ENCODE measurements at regions not wholly inside any gene's neighbourhood (a gene's known extent, or its start where the extent isn't known, plus 50 kb on each side); places are given as distances from the start of the nearest gene placed in this dataset.

DNA sequence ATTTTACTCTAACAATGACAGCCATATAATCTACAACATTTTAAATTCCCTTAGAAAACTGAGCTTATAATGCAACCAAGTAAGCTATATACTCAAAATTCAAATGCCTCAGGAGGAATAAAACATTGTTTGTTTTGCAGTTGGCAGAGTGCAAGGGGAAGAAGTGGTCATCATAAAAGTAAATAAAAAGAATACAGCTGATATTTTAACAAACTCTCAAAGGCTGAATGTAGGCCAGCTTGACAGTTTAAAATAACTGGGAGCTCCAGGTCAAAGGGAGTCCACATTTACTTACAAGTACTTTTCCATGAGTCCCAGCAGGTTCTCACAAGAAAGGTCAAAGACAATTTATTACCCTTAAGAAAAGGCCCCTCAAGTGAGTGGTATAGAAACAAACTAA, 589.8 kb downstream of the BCKDHB start:
- peaks cover 5% of the 10 kb centered on the region for H3K9me3 Mint-ChIP-seq (ENCODE audit: unreplicated experiment)
- H3K27ac Mint-ChIP-seq (ENCODE audit: unreplicated experiment) = no peak overlapping the region
- H3K4me1 Mint-ChIP-seq (ENCODE audit: unreplicated experiment) = no peaks in the 10 kb centered on the region
- DNase-seq (ENCODE audit: extremely low spot score, unreplicated experiment) = no peak
- no peak overlapping the region for H3K4me3 Mint-ChIP-seq (ENCODE audit: unreplicated experiment)
- TF ChIP-seq, protein P1, sequence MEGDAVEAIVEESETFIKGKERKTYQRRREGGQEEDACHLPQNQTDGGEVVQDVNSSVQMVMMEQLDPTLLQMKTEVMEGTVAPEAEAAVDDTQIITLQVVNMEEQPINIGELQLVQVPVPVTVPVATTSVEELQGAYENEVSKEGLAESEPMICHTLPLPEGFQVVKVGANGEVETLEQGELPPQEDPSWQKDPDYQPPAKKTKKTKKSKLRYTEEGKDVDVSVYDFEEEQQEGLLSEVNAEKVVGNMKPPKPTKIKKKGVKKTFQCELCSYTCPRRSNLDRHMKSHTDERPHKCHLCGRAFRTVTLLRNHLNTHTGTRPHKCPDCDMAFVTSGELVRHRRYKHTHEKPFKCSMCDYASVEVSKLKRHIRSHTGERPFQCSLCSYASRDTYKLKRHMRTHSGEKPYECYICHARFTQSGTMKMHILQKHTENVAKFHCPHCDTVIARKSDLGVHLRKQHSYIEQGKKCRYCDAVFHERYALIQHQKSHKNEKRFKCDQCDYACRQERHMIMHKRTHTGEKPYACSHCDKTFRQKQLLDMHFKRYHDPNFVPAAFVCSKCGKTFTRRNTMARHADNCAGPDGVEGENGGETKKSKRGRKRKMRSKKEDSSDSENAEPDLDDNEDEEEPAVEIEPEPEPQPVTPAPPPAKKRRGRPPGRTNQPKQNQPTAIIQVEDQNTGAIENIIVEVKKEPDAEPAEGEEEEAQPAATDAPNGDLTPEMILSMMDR (IDR thresholded peaks at IDR 0.05) = no peak
- no peaks in the 10 kb centered on the region for H3K36me3 Mint-ChIP-seq (ENCODE audit: unreplicated experiment)
- H3K27me3 Mint-ChIP-seq (ENCODE audit: unreplicated experiment) = peaks cover 2% of the 10 kb centered on the region

- no peaks in the 10 kb centered on the region for H3K36me3 Mint-ChIP-seq (ENCODE audit: unreplicated experiment)
- DNase-seq (ENCODE audit: extremely low spot score, unreplicated experiment) = no peak
- TF ChIP-seq, protein P1 (IDR thresholded peaks at IDR 0.05) = no peak
- no peak overlapping the region for H3K27ac Mint-ChIP-seq (ENCODE audit: unreplicated experiment)
- H3K4me3 Mint-ChIP-seq (ENCODE audit: unreplicated experiment) = no peak overlapping the region
- peaks cover 6% of the 10 kb centered on the region for H3K27me3 Mint-ChIP-seq (ENCODE audit: unreplicated experiment)
- H3K9me3 Mint-ChIP-seq (ENCODE audit: unreplicated experiment) = peaks cover 9% of the 10 kb centered on the region
- H3K4me1 Mint-ChIP-seq (ENCODE audit: unreplicated experiment) = no peaks in the 10 kb centered on the region
Measured at GRCh38 chr6:80690551-80691131, 584.2 kb downstream of the BCKDHB start.

GRCh38 chr6:80689716-80690395, 583.4 kb downstream of the BCKDHB start:
- DNase-seq (ENCODE audit: extremely low spot score, unreplicated experiment) = no peak
- no peak overlapping the region for H3K4me3 Mint-ChIP-seq (ENCODE audit: unreplicated experiment)
- H3K27ac Mint-ChIP-seq (ENCODE audit: unreplicated experiment) = no peak overlapping the region
- TF ChIP-seq, protein P1 (IDR thresholded peaks at IDR 0.05) = no peak
- no peaks in the 10 kb centered on the region for H3K36me3 Mint-ChIP-seq (ENCODE audit: unreplicated experiment)
- H3K9me3 Mint-ChIP-seq (ENCODE audit: unreplicated experiment) = peaks cover 9% of the 10 kb centered on the region
- no peaks in the 10 kb centered on the region for H3K4me1 Mint-ChIP-seq (ENCODE audit: unreplicated experiment)
- peaks cover 6% of the 10 kb centered on the region for H3K27me3 Mint-ChIP-seq (ENCODE audit: unreplicated experiment)

GRCh38 chr6:80679992-80680391, 573.5 kb downstream of the BCKDHB start:
- TF ChIP-seq, protein P1 (IDR thresholded peaks at IDR 0.05) = no peak
- H3K4me3 Mint-ChIP-seq (ENCODE audit: unreplicated experiment) = no peak overlapping the region
- H3K9me3 Mint-ChIP-seq (ENCODE audit: unreplicated experiment) = peaks cover 10% of the 10 kb centered on the region
- H3K27ac Mint-ChIP-seq (ENCODE audit: unreplicated experiment) = no peak overlapping the region
- peaks cover 4% of the 10 kb centered on the region for H3K27me3 Mint-ChIP-seq (ENCODE audit: unreplicated experiment)
- H3K36me3 Mint-ChIP-seq (ENCODE audit: unreplicated experiment) = no peaks in the 10 kb centered on the region
- no peak for DNase-seq (ENCODE audit: extremely low spot score, unreplicated experiment)
- no peaks in the 10 kb centered on the region for H3K4me1 Mint-ChIP-seq (ENCODE audit: unreplicated experiment)

DNA sequence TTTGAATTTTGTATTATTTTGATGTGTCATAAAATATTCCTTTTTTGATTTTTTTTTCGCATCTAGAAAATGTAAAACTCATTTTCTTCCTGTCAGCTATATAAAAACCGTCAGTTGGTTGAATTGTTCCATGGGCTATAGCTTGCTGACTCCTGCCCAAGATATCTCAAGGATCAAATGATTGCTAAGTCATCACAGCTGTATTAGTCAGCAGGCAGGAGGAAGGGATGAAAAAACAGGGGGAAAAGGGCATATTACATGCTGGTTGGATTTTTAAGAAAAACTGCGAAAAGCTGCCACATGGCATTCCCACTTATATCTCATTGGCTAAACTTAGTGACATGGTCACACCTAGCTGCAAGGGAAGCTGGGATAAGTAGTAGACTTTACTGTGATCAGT, 569.9 kb downstream of the BCKDHB start:
- TF ChIP-seq, protein P1 (IDR thresholded peaks at IDR 0.05) = no peak
- Mint-ChIP-seq H3K36me3 (ENCODE audit: unreplicated experiment) (no peaks in the 10 kb centered on the region), H3K4me3 (ENCODE audit: unreplicated experiment) (no peak overlapping the region), H3K27me3 (ENCODE audit: unreplicated experiment) (peaks cover 5% of the 10 kb centered on the region), H3K4me1 (ENCODE audit: unreplicated experiment) (no peaks in the 10 kb centered on the region), H3K9me3 (ENCODE audit: unreplicated experiment) (peaks cover 10% of the 10 kb centered on the region), H3K27ac (ENCODE audit: unreplicated experiment) (no peak overlapping the region)
- DNase-seq (ENCODE audit: extremely low spot score, unreplicated experiment) = no peak

All from osteocyte (in vitro differentiated cells).